ENCODE measurements at regions not wholly inside any gene's neighbourhood (a gene's known extent, or its start where the extent isn't known, plus 50 kb on each side); places are given as distances from the start of the nearest gene placed in this dataset.
A peak's percentile ranks its signal among the peaks of the same experiment; 100 is the strongest.

DNA sequence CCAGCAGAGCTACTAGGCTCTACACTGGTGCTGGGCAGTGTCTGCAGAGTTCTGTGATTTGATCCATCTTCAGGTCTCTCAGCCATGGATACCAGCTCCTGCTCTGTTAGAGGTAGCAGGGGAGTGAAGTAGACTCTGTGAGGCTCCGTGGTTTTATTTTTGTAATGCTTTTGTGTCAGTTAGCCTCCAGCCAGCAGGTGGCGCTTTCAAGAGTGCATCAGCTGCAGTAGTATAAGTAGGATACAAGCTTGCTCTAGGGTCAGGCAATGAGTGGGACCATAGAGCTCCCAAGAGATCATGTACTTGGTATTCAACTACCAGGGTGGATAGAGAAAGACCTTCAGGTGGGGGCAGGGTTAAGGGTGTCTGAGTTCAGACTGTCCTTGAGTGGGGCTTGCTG is 362.5 kb upstream of the TRAM1L1 start:
- no peaks in the 10 kb centered on the region for H3K9me2 ChIP-seq (replicated peaks; ENCODE audit: control insufficient read depth, low read length)
- no peaks in the 10 kb centered on the region for H3K4me1 ChIP-seq (ENCODE audit: control insufficient read depth, low read length)
- no peaks in the 10 kb centered on the region for H3K79me2 ChIP-seq (ENCODE audit: control insufficient read depth, low read length)
- H3K9me3 ChIP-seq (ENCODE audit: control insufficient read depth, insufficient read depth, low read length), result peaks cover 8% of the 10 kb centered on the region; the same call in 1 of the 2 replicates
- no peak overlapping the region for H3K27ac ChIP-seq (ENCODE audit: low read depth, low read length)
- no peak for TF ChIP-seq EZH2phosphoT487 (IDR thresholded peaks at IDR 0.05; ENCODE audit: borderline replicate concordance, low read length)
- TF ChIP-seq, protein P1, sequence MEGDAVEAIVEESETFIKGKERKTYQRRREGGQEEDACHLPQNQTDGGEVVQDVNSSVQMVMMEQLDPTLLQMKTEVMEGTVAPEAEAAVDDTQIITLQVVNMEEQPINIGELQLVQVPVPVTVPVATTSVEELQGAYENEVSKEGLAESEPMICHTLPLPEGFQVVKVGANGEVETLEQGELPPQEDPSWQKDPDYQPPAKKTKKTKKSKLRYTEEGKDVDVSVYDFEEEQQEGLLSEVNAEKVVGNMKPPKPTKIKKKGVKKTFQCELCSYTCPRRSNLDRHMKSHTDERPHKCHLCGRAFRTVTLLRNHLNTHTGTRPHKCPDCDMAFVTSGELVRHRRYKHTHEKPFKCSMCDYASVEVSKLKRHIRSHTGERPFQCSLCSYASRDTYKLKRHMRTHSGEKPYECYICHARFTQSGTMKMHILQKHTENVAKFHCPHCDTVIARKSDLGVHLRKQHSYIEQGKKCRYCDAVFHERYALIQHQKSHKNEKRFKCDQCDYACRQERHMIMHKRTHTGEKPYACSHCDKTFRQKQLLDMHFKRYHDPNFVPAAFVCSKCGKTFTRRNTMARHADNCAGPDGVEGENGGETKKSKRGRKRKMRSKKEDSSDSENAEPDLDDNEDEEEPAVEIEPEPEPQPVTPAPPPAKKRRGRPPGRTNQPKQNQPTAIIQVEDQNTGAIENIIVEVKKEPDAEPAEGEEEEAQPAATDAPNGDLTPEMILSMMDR (IDR thresholded peaks at IDR 0.05; ENCODE audit: low read depth, low read length, poor library complexity, severe bottlenecking), result peak; percentile 68
- H3K4me2 ChIP-seq (ENCODE audit: low read length), result no peak overlapping the region
- no peaks in the 10 kb centered on the region for H3K27me3 ChIP-seq (ENCODE audit: control insufficient read depth, low read length)
- H3K4me3 ChIP-seq (ENCODE audit: low read length), result no peak overlapping the region
- H3F3A ChIP-seq (ENCODE audit: control insufficient read depth, insufficient read depth), result no peaks in the 10 kb centered on the region
- H4K20me1 ChIP-seq (ENCODE audit: control insufficient read depth, insufficient read depth, low read depth, low read length), result no peaks in the 10 kb centered on the region
- no peaks in the 10 kb centered on the region for H3K36me3 ChIP-seq (ENCODE audit: control insufficient read depth, low read length)

- H3K79me2 ChIP-seq (ENCODE audit: control insufficient read depth, low read length), result no peaks in the 10 kb centered on the region
- H3K4me1 ChIP-seq (ENCODE audit: control insufficient read depth, low read length), result no peaks in the 10 kb centered on the region
- H3K9me2 ChIP-seq (replicated peaks; ENCODE audit: control insufficient read depth, low read length), result no peaks in the 10 kb centered on the region
- TF ChIP-seq, protein P1 (IDR thresholded peaks at IDR 0.05; ENCODE audit: low read depth, low read length, poor library complexity, severe bottlenecking), result no peak
- no peak for TF ChIP-seq EZH2phosphoT487 (IDR thresholded peaks at IDR 0.05; ENCODE audit: borderline replicate concordance, low read length)
- H3K4me2 ChIP-seq (ENCODE audit: low read length), result no peak overlapping the region
- no peaks in the 10 kb centered on the region for H4K20me1 ChIP-seq (ENCODE audit: control insufficient read depth, insufficient read depth, low read depth, low read length)
- no peaks in the 10 kb centered on the region for H3K9me3 ChIP-seq (ENCODE audit: control insufficient read depth, insufficient read depth, low read length)
- H3K27ac ChIP-seq (ENCODE audit: low read depth, low read length), result no peak overlapping the region
- H3K27me3 ChIP-seq (ENCODE audit: control insufficient read depth, low read length), result no peaks in the 10 kb centered on the region
- no peaks in the 10 kb centered on the region for H3F3A ChIP-seq (ENCODE audit: control insufficient read depth, insufficient read depth)
- H3K36me3 ChIP-seq (ENCODE audit: control insufficient read depth, low read length), result no peaks in the 10 kb centered on the region
- no peak overlapping the region for H3K4me3 ChIP-seq (ENCODE audit: low read length)
These were observed 369.7 kb upstream of the TRAM1L1 start for GRCh38 chr4:117455088-117455487.

GRCh38 chr4:117466388-117466787 is 381.0 kb upstream of the TRAM1L1 start:
- H3K4me2 ChIP-seq (ENCODE audit: low read length), result no peak overlapping the region

More at GRCh38 chr4:117466388-117466787, 381.0 kb upstream of the TRAM1L1 start:
- Histone ChIP-seq H3K9me3 (ENCODE audit: control insufficient read depth, insufficient read depth, low read length) (no peaks in the 10 kb centered on the region), H3K27me3 (ENCODE audit: control insufficient read depth, low read length) (no peaks in the 10 kb centered on the region), H3K36me3 (ENCODE audit: control insufficient read depth, low read length) (no peaks in the 10 kb centered on the region), H3K79me2 (ENCODE audit: control insufficient read depth, low read length) (no peaks in the 10 kb centered on the region), H4K20me1 (ENCODE audit: control insufficient read depth, insufficient read depth, low read depth, low read length) (no peaks in the 10 kb centered on the region), H3K27ac (ENCODE audit: low read depth, low read length) (no peak overlapping the region), H3K9me2 (replicated peaks; ENCODE audit: control insufficient read depth, low read length) (no peaks in the 10 kb centered on the region), H3K4me1 (ENCODE audit: control insufficient read depth, low read length) (no peaks in the 10 kb centered on the region), H3F3A (ENCODE audit: control insufficient read depth, insufficient read depth) (no peaks in the 10 kb centered on the region), H3K4me3 (ENCODE audit: low read length) (no peak overlapping the region)
- no peak for TF ChIP-seq EZH2phosphoT487 (IDR thresholded peaks at IDR 0.05; ENCODE audit: borderline replicate concordance, low read length)
- TF ChIP-seq, protein P1 (IDR thresholded peaks at IDR 0.05; ENCODE audit: low read depth, low read length, poor library complexity, severe bottlenecking), result no peak
